ENCODE measurements at regions not wholly inside any gene's neighbourhood (a gene's known extent, or its start where the extent isn't known, plus 50 kb on each side); places are given as distances from the start of the nearest gene placed in this dataset.

GRCh38 chr2:191581003-191581402 lies 96.9 kb upstream of the NABP1 start:
- H3K4me3 ChIP-seq, result no peak overlapping the region
- Mint-ChIP-seq H3K4me3 (no peak overlapping the region), H3K36me3 (no peaks in the 10 kb centered on the region), H3K27ac (no peak overlapping the region), H3K9me3 (no peaks in the 10 kb centered on the region), H3K4me1 (no peaks in the 10 kb centered on the region), H3K27me3 (ENCODE audit: insufficient read depth, low read depth) (peaks cover 2% of the 10 kb centered on the region)
- TF ChIP-seq EZH2phosphoT487 (IDR thresholded peaks at IDR 0.05) (no peak), EZH2 (IDR thresholded peaks at IDR 0.05) (no peak), CTCF (IDR thresholded peaks at IDR 0.05) (no peak)
- no peak for DNase-seq (ENCODE audit: low spot score)
- no peak overlapping the region for H3K4me2 ChIP-seq
- no peaks in the 10 kb centered on the region for H3F3A ChIP-seq (ENCODE audit: low read depth)
- H3K9me3 ChIP-seq (ENCODE audit: low read depth), result no peaks in the 10 kb centered on the region
- H3K27me3 ChIP-seq, result no peaks in the 10 kb centered on the region
- no peak overlapping the region for H3K9ac ChIP-seq
- H3K36me3 ChIP-seq, result no peaks in the 10 kb centered on the region
- H4K20me1 ChIP-seq (ENCODE audit: low read depth), result no peaks in the 10 kb centered on the region
- no peaks in the 10 kb centered on the region for H3K4me1 ChIP-seq
- no peak overlapping the region for H3K27ac ChIP-seq
- H2AFZ ChIP-seq (replicated peaks), result no peak overlapping the region
- no peaks in the 10 kb centered on the region for H3K79me2 ChIP-seq (ENCODE audit: low read depth)

GRCh38 chr2:191582355-191582754 lies 95.6 kb upstream of the NABP1 start:
- Mint-ChIP-seq H3K9me3 (no peaks in the 10 kb centered on the region), H3K4me1 (no peaks in the 10 kb centered on the region), H3K4me3 (no peak overlapping the region), H3K27me3 (ENCODE audit: insufficient read depth, low read depth) (peaks cover 2% of the 10 kb centered on the region), H3K36me3 (no peaks in the 10 kb centered on the region), H3K27ac (no peak overlapping the region)
- no peaks in the 10 kb centered on the region for H3K79me2 ChIP-seq (ENCODE audit: low read depth)
- H3K9me3 ChIP-seq (ENCODE audit: low read depth), result no peaks in the 10 kb centered on the region
- H3K9ac ChIP-seq, result no peak overlapping the region
- H3K4me3 ChIP-seq, result no peak overlapping the region
- H3K4me2 ChIP-seq, result no peak overlapping the region
- no peak for TF ChIP-seq CTCF (IDR thresholded peaks at IDR 0.05)
- no peak for TF ChIP-seq EZH2 (IDR thresholded peaks at IDR 0.05)
- no peak for TF ChIP-seq EZH2phosphoT487 (IDR thresholded peaks at IDR 0.05)
- no peaks in the 10 kb centered on the region for H3F3A ChIP-seq (ENCODE audit: low read depth)
- no peaks in the 10 kb centered on the region for H3K36me3 ChIP-seq
- no peaks in the 10 kb centered on the region for H3K4me1 ChIP-seq
- H2AFZ ChIP-seq (replicated peaks), result no peak overlapping the region
- DNase-seq (ENCODE audit: low spot score), result no peak
- no peaks in the 10 kb centered on the region for H3K27me3 ChIP-seq
- H3K27ac ChIP-seq, result no peak overlapping the region
- H4K20me1 ChIP-seq (ENCODE audit: low read depth), result no peaks in the 10 kb centered on the region

DNA sequence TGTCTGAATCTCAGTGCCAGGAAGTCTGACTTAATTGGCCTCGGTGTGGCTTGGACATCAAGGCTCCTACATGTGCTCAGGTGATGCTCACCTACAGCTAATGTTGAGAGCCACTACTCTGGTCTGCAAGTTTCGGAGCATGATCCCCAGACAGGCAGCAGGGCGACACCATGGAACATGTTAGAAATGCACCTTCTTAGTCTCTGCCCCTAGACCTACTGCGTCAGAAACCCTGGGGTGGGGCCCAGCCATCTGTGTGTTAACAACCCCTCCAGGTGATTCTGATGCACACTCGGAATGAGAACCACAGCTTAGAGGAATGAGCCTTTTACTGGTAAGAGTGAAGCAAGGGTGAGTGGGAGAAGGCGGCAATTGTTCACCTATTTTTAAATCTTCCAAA lies 86.9 kb upstream of the NABP1 start:
- peaks cover 2% of the 10 kb centered on the region for H3K27me3 Mint-ChIP-seq (ENCODE audit: insufficient read depth, low read depth)
- no peak overlapping the region for H2AFZ ChIP-seq (replicated peaks)
- H3K27ac Mint-ChIP-seq, result no peak overlapping the region
- H3K9ac ChIP-seq, result no peak overlapping the region
- DNase-seq (ENCODE audit: low spot score), result no peak
- no peaks in the 10 kb centered on the region for H3K9me3 Mint-ChIP-seq
- H3K4me3 Mint-ChIP-seq, result no peak overlapping the region
- no peaks in the 10 kb centered on the region for H3K36me3 Mint-ChIP-seq
- TF ChIP-seq EZH2phosphoT487 (IDR thresholded peaks at IDR 0.05) (no peak), CTCF (IDR thresholded peaks at IDR 0.05) (no peak), EZH2 (IDR thresholded peaks at IDR 0.05) (no peak)
- H3K36me3 ChIP-seq, result no peaks in the 10 kb centered on the region
- H3K4me1 ChIP-seq, result no peaks in the 10 kb centered on the region
- H4K20me1 ChIP-seq (ENCODE audit: low read depth), result no peaks in the 10 kb centered on the region
- H3K79me2 ChIP-seq (ENCODE audit: low read depth), result no peaks in the 10 kb centered on the region
- no peaks in the 10 kb centered on the region for H3K9me3 ChIP-seq (ENCODE audit: low read depth)
- no peaks in the 10 kb centered on the region for H3K27me3 ChIP-seq
- H3F3A ChIP-seq (ENCODE audit: low read depth), result no peaks in the 10 kb centered on the region
- H3K4me1 Mint-ChIP-seq, result no peaks in the 10 kb centered on the region
- H3K27ac ChIP-seq, result no peak overlapping the region
- no peak overlapping the region for H3K4me3 ChIP-seq
- H3K4me2 ChIP-seq, result no peak overlapping the region

Data from neural progenitor cell (in vitro differentiated cells).